ENCODE measurements at regions not wholly inside any gene's neighbourhood (a gene's known extent, or its start where the extent isn't known, plus 50 kb on each side); places are given as distances from the start of the nearest gene placed in this dataset.

DNA sequence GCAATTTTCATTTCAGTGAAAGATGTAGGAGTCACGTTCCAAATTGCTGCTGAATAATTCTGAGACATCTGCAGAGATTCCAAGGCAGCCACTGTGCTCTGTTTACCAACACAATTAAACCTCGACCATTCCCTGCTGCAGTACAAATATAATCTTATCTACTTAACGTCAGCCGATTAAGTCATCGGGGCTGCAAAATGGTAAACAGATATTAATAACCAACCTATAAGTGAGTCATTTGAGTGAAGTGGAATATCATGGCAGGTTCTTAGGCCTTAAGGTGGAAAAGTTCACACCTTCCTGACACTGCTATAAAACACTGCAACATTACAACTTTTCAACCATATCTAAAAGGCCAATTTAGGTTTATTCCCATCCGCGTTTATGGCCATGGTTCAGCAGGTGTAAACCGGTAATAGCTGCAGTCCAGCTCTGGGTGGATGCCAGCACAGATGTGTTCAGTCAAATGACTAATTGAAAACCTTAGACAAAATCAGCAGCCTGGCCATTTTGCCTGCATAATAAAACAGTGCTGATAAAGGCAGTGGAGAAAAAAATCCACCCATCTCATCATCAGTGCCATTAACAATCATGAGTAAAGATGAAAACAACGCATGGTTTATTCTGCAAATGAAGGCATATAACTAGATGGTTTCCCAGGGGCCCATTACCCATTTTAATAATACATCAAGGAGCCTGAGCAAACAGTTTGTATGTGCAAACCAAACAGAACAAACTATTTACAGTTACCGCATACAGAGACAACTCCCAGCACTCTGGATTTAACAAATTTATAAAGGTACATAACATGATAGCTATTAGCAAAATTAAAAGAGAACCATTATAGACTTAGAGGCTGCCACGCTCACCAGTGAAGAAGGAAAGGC, 202.9 kb upstream of the IRX3 start:
- no peaks in the 10 kb centered on the region for H3K4me1 ChIP-seq
- DNase-seq = no peak
- intact Hi-C loops (cut with DNase I) = no loop called here
- H3K27me3 ChIP-seq = peaks cover 0 to 3% (median 0%) of the 10 kb centered on the region in 4 donors
- WGBS, 2 donors = 63 to 72% methylated on average over 11 of the region's 11 CpGs
- H3K36me3 ChIP-seq = no peaks in the 10 kb centered on the region
- no peak for TF ChIP-seq POLR2A (IDR thresholded peaks at IDR 0.05)
- TF ChIP-seq, protein P1, sequence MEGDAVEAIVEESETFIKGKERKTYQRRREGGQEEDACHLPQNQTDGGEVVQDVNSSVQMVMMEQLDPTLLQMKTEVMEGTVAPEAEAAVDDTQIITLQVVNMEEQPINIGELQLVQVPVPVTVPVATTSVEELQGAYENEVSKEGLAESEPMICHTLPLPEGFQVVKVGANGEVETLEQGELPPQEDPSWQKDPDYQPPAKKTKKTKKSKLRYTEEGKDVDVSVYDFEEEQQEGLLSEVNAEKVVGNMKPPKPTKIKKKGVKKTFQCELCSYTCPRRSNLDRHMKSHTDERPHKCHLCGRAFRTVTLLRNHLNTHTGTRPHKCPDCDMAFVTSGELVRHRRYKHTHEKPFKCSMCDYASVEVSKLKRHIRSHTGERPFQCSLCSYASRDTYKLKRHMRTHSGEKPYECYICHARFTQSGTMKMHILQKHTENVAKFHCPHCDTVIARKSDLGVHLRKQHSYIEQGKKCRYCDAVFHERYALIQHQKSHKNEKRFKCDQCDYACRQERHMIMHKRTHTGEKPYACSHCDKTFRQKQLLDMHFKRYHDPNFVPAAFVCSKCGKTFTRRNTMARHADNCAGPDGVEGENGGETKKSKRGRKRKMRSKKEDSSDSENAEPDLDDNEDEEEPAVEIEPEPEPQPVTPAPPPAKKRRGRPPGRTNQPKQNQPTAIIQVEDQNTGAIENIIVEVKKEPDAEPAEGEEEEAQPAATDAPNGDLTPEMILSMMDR (IDR thresholded peaks at IDR 0.05) = no peak
- no peak overlapping the region for H3K27ac ChIP-seq
- H3K4me3 ChIP-seq = no peak overlapping the region
- H3K9me3 ChIP-seq = no peaks in the 10 kb centered on the region

DNA sequence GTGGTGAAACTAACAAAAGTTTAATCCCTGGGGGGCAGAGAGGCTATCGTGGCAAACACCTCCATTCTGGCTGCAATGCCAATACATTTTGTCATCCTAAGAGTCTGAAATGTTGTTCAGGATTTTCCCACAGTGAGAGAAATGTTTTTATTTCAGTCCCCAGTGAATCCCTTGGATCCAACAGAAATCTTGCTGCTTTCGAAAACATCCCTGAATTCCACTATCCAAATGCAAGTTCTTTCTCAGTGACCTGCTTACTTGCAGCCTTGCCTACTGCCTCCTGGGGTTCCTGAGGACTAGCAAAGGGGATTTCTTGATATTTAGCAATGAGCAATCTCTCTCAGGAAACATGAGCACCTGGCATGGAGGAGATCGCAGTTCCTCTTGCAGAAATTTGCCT, 202.1 kb upstream of the IRX3 start:
- Histone ChIP-seq H3K9me3 (no peaks in the 10 kb centered on the region), H3K4me1 (no peaks in the 10 kb centered on the region), H3K27ac (no peak overlapping the region), H3K27me3 (peaks cover 0 to 3% (median 0%) of the 10 kb centered on the region in 4 donors), H3K36me3 (no peaks in the 10 kb centered on the region), H3K4me3 (no peak overlapping the region)
- TF ChIP-seq POLR2A (IDR thresholded peaks at IDR 0.05) = no peak
- TF ChIP-seq, protein P1 (IDR thresholded peaks at IDR 0.05) = no peak
- intact Hi-C loops (cut with DNase I) = no loop called here
- no peak for DNase-seq
- 60 to 68% methylated on average over 3 of the region's 3 CpGs for WGBS, 2 donors

DNA sequence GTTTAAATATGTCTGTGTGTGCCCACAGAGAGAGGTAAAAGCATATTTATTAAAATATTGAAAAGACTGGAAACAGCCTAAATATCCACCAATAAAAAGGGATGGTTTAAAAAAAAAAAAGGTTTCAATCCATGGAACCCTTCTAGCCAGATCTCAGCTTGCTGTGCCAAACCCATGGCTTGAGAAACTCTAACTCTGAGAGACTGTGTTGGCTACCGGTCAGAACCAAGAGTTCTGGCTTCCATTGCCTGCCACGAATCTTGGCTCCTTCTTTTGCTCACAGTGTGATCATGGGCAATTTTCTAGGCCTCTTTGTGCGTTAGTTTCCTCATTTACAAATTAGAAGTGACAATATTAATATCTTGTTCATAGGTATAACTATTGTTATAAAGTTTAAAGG, 201.3 kb upstream of the IRX3 start:
- Histone ChIP-seq H3K27ac (no peak overlapping the region), H3K27me3 (peaks cover 0 to 7% (median 0%) of the 10 kb centered on the region in 4 donors), H3K36me3 (no peaks in the 10 kb centered on the region), H3K9me3 (no peaks in the 10 kb centered on the region), H3K4me1 (no peaks in the 10 kb centered on the region), H3K4me3 (no peak overlapping the region)
- WGBS, 2 donors = 68 to 71% methylated on average over 3 of the region's 3 CpGs
- intact Hi-C loops (cut with DNase I) = no loop called here
- no peak for DNase-seq
- TF ChIP-seq POLR2A (IDR thresholded peaks at IDR 0.05) = no peak
- TF ChIP-seq, protein P1 (IDR thresholded peaks at IDR 0.05) = no peak

DNA sequence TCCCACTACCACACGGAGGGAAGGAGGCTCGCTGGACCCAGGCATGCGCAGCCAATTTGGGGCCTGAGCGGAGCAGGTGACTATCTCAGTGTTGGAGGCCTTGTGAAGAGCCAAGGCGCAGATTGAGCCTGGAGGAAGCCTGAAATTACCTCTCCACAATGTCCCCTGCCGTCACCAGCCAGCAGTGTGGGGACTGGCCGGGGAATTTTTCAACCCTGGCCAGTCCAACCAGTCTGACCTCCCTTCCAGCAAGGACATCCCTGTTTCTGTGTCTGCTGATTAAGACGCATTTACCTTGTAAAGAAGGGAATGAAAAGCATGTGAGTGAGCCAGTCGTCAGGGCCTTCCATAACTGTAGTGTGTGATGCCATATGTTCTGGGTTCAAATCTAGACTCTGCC, 198.1 kb upstream of the IRX3 start:
- H3K4me1 ChIP-seq = no peaks in the 10 kb centered on the region
- no peaks in the 10 kb centered on the region for H3K36me3 ChIP-seq
- TF ChIP-seq POLR2A (IDR thresholded peaks at IDR 0.05) = no peak
- TF ChIP-seq, protein P1 (IDR thresholded peaks at IDR 0.05) = no peak
- H3K9me3 ChIP-seq = no peaks in the 10 kb centered on the region
- DNase-seq = no peak
- 76% methylated on average over 3 to 4 of the region's 9 CpGs for WGBS, 2 donors
- H3K27ac ChIP-seq = no peak overlapping the region
- intact Hi-C loops (cut with DNase I) = no loop called here
- H3K4me3 ChIP-seq = no peak overlapping the region
- H3K27me3 ChIP-seq = peaks cover 0 to 3% (median 0%) of the 10 kb centered on the region in 4 donors

DNA sequence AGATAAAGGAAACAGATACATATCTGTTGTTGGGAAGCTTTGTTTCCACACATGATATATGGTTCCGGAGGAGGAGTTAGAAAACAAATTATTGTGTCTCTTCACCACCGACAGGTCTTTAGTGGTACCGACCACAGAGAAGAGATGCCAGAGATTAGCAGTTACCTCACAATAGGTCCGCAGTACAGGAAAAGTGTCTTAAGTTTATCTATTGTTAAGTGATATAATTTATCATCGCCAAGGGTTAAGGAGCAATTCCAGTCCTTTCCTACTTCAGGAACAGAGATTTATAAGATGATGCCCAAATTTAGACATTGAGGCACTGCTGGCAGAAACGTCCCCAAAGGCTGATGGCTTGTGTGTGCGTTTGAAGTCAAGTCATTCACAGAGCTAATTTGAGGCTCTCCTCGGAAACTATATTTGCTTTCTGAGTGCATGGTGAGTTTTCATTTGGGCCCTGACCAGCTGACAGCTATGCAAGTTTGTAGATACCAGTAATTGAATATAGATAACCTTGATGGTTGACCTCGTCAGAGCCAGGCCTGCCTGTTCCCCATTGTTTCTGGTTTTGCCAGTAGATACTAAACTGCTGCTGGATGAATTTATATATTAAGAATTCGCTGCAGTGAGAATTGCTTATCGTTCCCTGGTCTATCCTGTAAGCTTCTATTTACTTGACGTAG, 196.4 kb upstream of the IRX3 start:
- H3K27ac ChIP-seq = no peak overlapping the region
- no peaks in the 10 kb centered on the region for H3K4me1 ChIP-seq
- H3K27me3 ChIP-seq = peaks cover 0 to 3% (median 0%) of the 10 kb centered on the region in 4 donors
- WGBS, 2 donors = 64 to 73% methylated on average over 12 of the region's 12 CpGs
- H3K4me3 ChIP-seq = no peak overlapping the region
- TF ChIP-seq POLR2A (IDR thresholded peaks at IDR 0.05) = no peak
- TF ChIP-seq, protein P1 (IDR thresholded peaks at IDR 0.05) = no peak
- intact Hi-C loops (cut with DNase I) = no loop called here
- DNase-seq = no peak
- no peaks in the 10 kb centered on the region for H3K36me3 ChIP-seq
- no peaks in the 10 kb centered on the region for H3K9me3 ChIP-seq
